Hepatocyte (in vitro differentiated cells): ENCODE measurements at regions not wholly inside any gene's neighbourhood (a gene's known extent, or its start where the extent isn't known, plus 50 kb on each side); places are given as distances from the start of the nearest gene placed in this dataset.

Source experiments
- DNase-seq: peaks from one replicate; pipeline ENCODE4 v3.0.0-alpha.2; 2016; ENCODE audit warnings: low spot score
- H2AFZ ChIP-seq: fragments of 200-600 bp; sonication (generic); 2 replicates; pipeline ENCODE4 v1.6.0; 2016; ENCODE audit warnings: antibody characterized with exemption, mild to moderate bottlenecking
- H3K27ac ChIP-seq: fragments of 200-600 bp; sonication (generic); 2 replicates; pipeline ENCODE4 v1.5.1; 2016; ENCODE audit warnings: mild to moderate bottlenecking
- H3K27me3 ChIP-seq: fragments of 200-600 bp; sonication (generic); 2 replicates; pipeline ENCODE4 v1.6.1; 2016
- H3K36me3 ChIP-seq: fragments of 200-600 bp; sonication (generic); replicated peaks from 2 replicates; pipeline ENCODE4 v1.5.1; 2016; ENCODE audit warnings: low read depth; ENCODE audit not compliant: insufficient read depth
- H3K4me1 ChIP-seq: fragments of 200-600 bp; sonication (generic); 2 replicates; pipeline ENCODE4 v1.5.1; 2016; ENCODE audit warnings: mild to moderate bottlenecking, moderate library complexity; ENCODE audit not compliant: insufficient read depth
- H3K4me2 ChIP-seq: fragments of 200-600 bp; sonication (generic); 2 replicates; pipeline ENCODE4 v1.6.0; 2016
- H3K4me3 ChIP-seq: fragments of 200-600 bp; sonication (generic); 2 replicates; pipeline ENCODE4 v1.5.1; 2016; ENCODE audit warnings: mild to moderate bottlenecking
- H3K79me2 ChIP-seq: fragments of 200-600 bp; sonication (generic); 2 replicates; pipeline ENCODE4 v1.6.0; 2017; ENCODE audit warnings: mild to moderate bottlenecking
- H3K9me2 ChIP-seq: fragments of 200-600 bp; sonication (generic); replicated peaks from 2 replicates; pipeline ENCODE4 v1.6.0; 2017; ENCODE audit warnings: mild to moderate bottlenecking; ENCODE audit not compliant: insufficient read depth
- H3K9me3 ChIP-seq: fragments of 200-600 bp; sonication (generic); 2 replicates; pipeline ENCODE4 v1.5.1; 2016; ENCODE audit warnings: low read depth, mild to moderate bottlenecking
- H4K20me1 ChIP-seq: fragments of 200-600 bp; sonication (generic); 2 replicates; pipeline ENCODE4 v1.6.0; 2016; ENCODE audit warnings: mild to moderate bottlenecking; ENCODE audit not compliant: insufficient read depth, poor library complexity, severe bottlenecking
- EZH2 ChIP-seq: fragments of 200-600 bp; sonication (generic); IDR thresholded peaks from 2 replicates; pipeline ENCODE4 v1.6.1; 2016; ENCODE audit warnings: antibody characterized with exemption, mild to moderate bottlenecking, borderline replicate concordance
- EZH2phosphoT487 ChIP-seq: fragments of 200-600 bp; sonication (generic); IDR thresholded peaks from one replicate; pipeline ENCODE4 v1.6.1; 2018; ENCODE audit warnings: antibody characterized with exemption, mild to moderate bottlenecking, low read depth, moderate library complexity; ENCODE audit not compliant: unreplicated experiment, severe bottlenecking
- WGBS: methylation state at CpG from one replicate; pipeline ENCODE4 v1.1.6; 2016; ENCODE audit warnings: low lambda C conversion rate; ENCODE audit errors: missing lambda C conversion rate; 5-methylcytosine and 5-hydroxymethylcytosine counted together
- TF ChIP-seq, protein P1 (sequence below): fragments of 200-600 bp; sonication (generic); IDR thresholded peaks from 2 replicates; pipeline ENCODE4 v1.5.1; 2016; ENCODE audit warnings: antibody characterized with exemption, mild to moderate bottlenecking; ENCODE audit not compliant: poor library complexity

DNA sequence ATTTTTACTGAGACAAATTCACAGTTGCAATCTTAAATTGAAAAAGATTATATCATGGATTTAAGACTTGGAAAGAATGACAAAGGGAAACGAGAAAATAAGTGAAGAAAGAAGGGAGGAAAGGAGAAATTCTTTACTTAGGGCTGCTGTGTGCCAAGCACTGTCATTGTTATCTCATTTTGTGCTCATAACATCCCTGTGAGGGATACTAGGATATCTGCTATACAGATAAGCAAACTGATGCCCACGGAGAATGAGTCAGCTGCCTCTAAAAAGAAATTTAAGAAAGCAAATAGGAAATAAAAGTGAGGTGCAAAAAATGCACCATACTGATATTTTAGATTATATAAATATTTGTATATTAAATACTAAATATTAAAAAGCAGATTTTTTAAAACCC, 183.6 kb upstream of the NR5A2 start:
- no peak for DNase-seq
- H3K4me1 ChIP-seq, result no peaks in the 10 kb centered on the region

GRCh38 chr1:199847021-199847420, 180.5 kb upstream of the NR5A2 start:
- no peaks in the 10 kb centered on the region for H3K79me2 ChIP-seq
- H2AFZ ChIP-seq, result no peak overlapping the region
- no peak overlapping the region for H3K4me2 ChIP-seq
- WGBS, result 96% methylated on average over 8 of the region's 8 CpGs
- H3K36me3 ChIP-seq, result no peaks in the 10 kb centered on the region
- H3K4me1 ChIP-seq, result no peaks in the 10 kb centered on the region
- H3K9me3 ChIP-seq, result no peaks in the 10 kb centered on the region
- DNase-seq, result no peak
- no peaks in the 10 kb centered on the region for H4K20me1 ChIP-seq
- H3K9me2 ChIP-seq, result no peaks in the 10 kb centered on the region
- H3K27ac ChIP-seq, result no peak overlapping the region
- H3K4me3 ChIP-seq, result no peak overlapping the region
- TF ChIP-seq, protein P1, sequence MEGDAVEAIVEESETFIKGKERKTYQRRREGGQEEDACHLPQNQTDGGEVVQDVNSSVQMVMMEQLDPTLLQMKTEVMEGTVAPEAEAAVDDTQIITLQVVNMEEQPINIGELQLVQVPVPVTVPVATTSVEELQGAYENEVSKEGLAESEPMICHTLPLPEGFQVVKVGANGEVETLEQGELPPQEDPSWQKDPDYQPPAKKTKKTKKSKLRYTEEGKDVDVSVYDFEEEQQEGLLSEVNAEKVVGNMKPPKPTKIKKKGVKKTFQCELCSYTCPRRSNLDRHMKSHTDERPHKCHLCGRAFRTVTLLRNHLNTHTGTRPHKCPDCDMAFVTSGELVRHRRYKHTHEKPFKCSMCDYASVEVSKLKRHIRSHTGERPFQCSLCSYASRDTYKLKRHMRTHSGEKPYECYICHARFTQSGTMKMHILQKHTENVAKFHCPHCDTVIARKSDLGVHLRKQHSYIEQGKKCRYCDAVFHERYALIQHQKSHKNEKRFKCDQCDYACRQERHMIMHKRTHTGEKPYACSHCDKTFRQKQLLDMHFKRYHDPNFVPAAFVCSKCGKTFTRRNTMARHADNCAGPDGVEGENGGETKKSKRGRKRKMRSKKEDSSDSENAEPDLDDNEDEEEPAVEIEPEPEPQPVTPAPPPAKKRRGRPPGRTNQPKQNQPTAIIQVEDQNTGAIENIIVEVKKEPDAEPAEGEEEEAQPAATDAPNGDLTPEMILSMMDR, result no peak
- TF ChIP-seq EZH2phosphoT487, result no peak
- TF ChIP-seq EZH2, result no peak
- H3K27me3 ChIP-seq, result no peaks in the 10 kb centered on the region

More for the DNA sequence above, 183.6 kb upstream of the NR5A2 start:
- Histone ChIP-seq H3K27me3 (no peaks in the 10 kb centered on the region), H3K4me3 (no peak overlapping the region), H3K79me2 (no peaks in the 10 kb centered on the region), H3K9me2 (no peaks in the 10 kb centered on the region), H3K9me3 (no peaks in the 10 kb centered on the region), H3K27ac (no peak overlapping the region), H2AFZ (no peak overlapping the region), H4K20me1 (no peaks in the 10 kb centered on the region), H3K36me3 (no peaks in the 10 kb centered on the region), H3K4me2 (no peak overlapping the region)
- WGBS, result 33% methylated on average over 2 of the region's 2 CpGs
- TF ChIP-seq EZH2phosphoT487 (no peak), EZH2 (no peak)
- TF ChIP-seq, protein P1, result no peak

GRCh38 chr1:199851439-199852140, 175.9 kb upstream of the NR5A2 start:
- TF ChIP-seq, protein P1, result no peak
- no peak for TF ChIP-seq EZH2phosphoT487
- no peak for TF ChIP-seq EZH2
- 44% methylated on average over 2 of the region's 2 CpGs for WGBS
- Histone ChIP-seq H4K20me1 (no peaks in the 10 kb centered on the region), H3K27me3 (no peaks in the 10 kb centered on the region), H3K9me3 (no peaks in the 10 kb centered on the region), H3K79me2 (no peaks in the 10 kb centered on the region), H3K9me2 (no peaks in the 10 kb centered on the region), H3K27ac (peak overlapping the region; percentile 60), H3K4me1 (no peaks in the 10 kb centered on the region), H2AFZ (no peak overlapping the region), H3K4me3 (no peak overlapping the region), H3K4me2 (no peak overlapping the region), H3K36me3 (no peaks in the 10 kb centered on the region)
- DNase-seq, result peak; percentile 34
